Lung (tissue), 11 donors: ENCODE measurements at regions not wholly inside any gene's neighbourhood (a gene's known extent, or its start where the extent isn't known, plus 50 kb on each side); places are given as distances from the start of the nearest gene placed in this dataset.
"Not testable (repeated sequence)": the region's sequence is repeated elsewhere in the genome, so short reads cannot be mapped to it uniquely, and the experiment has no call there.

Experiments
- ATAC-seq: fragments of 200-7000 bp; cut with Tn5 transposase; one replicate; pipeline ENCODE4 v1.9.1; 2020; ENCODE audit warnings: moderate number of reproducible peaks; ENCODE audit not compliant: insufficient read depth, low FRiP score
- DNase-seq, 3 donors: peaks; one replicate each; pipeline ENCODE4 v3.0.0-alpha.2; 2013 to 2017
- H3K27ac ChIP-seq, 2 donors: one replicate each; pipeline ENCODE4 v1.5.1; 2013; ENCODE audit warnings: mild to moderate bottlenecking in 2 of 2, moderate library complexity in 2 of 2, control low read depth in 1 of 2, inconsistent platforms in 1 of 2, low read depth in 1 of 2, low read length in 1 of 2
- H3K27me3 ChIP-seq, 3 donors: one replicate each; pipeline ENCODE4 v1.5.1; 2013; ENCODE audit warnings: low read length in 2 of 3; ENCODE audit not compliant: control insufficient read depth in 3 of 3, insufficient read depth in 3 of 3
- H3K36me3 ChIP-seq, 4 donors: one replicate each; pipeline ENCODE4 v1.5.1; 2013; ENCODE audit warnings: low read length in 4 of 4, mild to moderate bottlenecking in 1 of 4, moderate library complexity in 1 of 4; ENCODE audit not compliant: control insufficient read depth in 4 of 4, insufficient read depth in 4 of 4
- H3K4me1 ChIP-seq, 5 donors: one replicate each; pipeline ENCODE4 v1.5.1; 2013; ENCODE audit warnings: low read length in 5 of 5, mild to moderate bottlenecking in 2 of 5, moderate library complexity in 1 of 5; ENCODE audit not compliant: control insufficient read depth in 5 of 5, insufficient read depth in 5 of 5
- H3K4me3 ChIP-seq: one replicate; pipeline ENCODE4 v1.5.1; 2013; ENCODE audit warnings: mild to moderate bottlenecking, control low read depth, moderate library complexity
- H3K9ac ChIP-seq, 2 donors: one replicate each; pipeline ENCODE4 v1.5.1; 2013; ENCODE audit warnings: low read length in 2 of 2, control low read depth in 1 of 2; ENCODE audit not compliant: insufficient read depth in 1 of 2
- H3K9me3 ChIP-seq, 4 donors: one replicate each; pipeline ENCODE4 v1.5.1; 2013; ENCODE audit warnings: low read length in 3 of 4, mild to moderate bottlenecking in 1 of 4, moderate library complexity in 1 of 4; ENCODE audit not compliant: control insufficient read depth in 4 of 4, insufficient read depth in 3 of 4
- CTCF ChIP-seq: IDR thresholded peaks from 2 replicates; pipeline ENCODE4 v1.5.1; 2012; ENCODE audit warnings: mild to moderate bottlenecking; ENCODE audit errors: control extremely low read depth, extremely low read depth
- WGBS, 2 donors: extraction: QIAGEN DNeasy Blood & Tissue Kit; methylation state at CpG; one replicate each; pipeline ENCODE4 v1.1.7; 2013; 5-methylcytosine and 5-hydroxymethylcytosine counted together
- donor health status: control.
- donor health status: control.
- donor health status: Bipolar disorder and iron deficiency.
- donor health status: healthy.
- donor health status: DM: yes; HTN: yes; CAD: no.

- ATAC-seq: no peak
- H3K4me1 ChIP-seq: no peaks in the 10 kb centered on the region
- 92 to 93% methylated on average over 3 of the region's 3 CpGs for WGBS, 2 donors
Observed at GRCh38 chr5:101720033-101720432, 576.1 kb downstream of the SLCO4C1 start.

GRCh38 chr5:101717721-101718120, 578.4 kb downstream of the SLCO4C1 start:
- no peaks in the 10 kb centered on the region for H3K36me3 ChIP-seq
- H3K9ac ChIP-seq: no peak overlapping the region
- DNase-seq (no peak), ATAC-seq (no peak)
- H3K4me3 ChIP-seq: no peak overlapping the region
- no peak for TF ChIP-seq CTCF
- no peaks in the 10 kb centered on the region for H3K4me1 ChIP-seq
- WGBS, 2 donors: 88 to 96% methylated on average over 1 of the region's 1 CpG
- no peaks in the 10 kb centered on the region for H3K27me3 ChIP-seq
- no peak overlapping the region for H3K27ac ChIP-seq
- no peaks in the 10 kb centered on the region for H3K9me3 ChIP-seq

More at GRCh38 chr5:101720033-101720432, 576.1 kb downstream of the SLCO4C1 start:
- H3K36me3 ChIP-seq: no peaks in the 10 kb centered on the region
- no peak overlapping the region for H3K9ac ChIP-seq
- H3K4me3 ChIP-seq: no peak overlapping the region
- no peaks in the 10 kb centered on the region for H3K9me3 ChIP-seq
- no peak for TF ChIP-seq CTCF
- no peak for DNase-seq
- no peaks in the 10 kb centered on the region for H3K27me3 ChIP-seq
- no peak overlapping the region for H3K27ac ChIP-seq

GRCh38 chr5:101716941-101717340, 579.1 kb downstream of the SLCO4C1 start:
- Histone ChIP-seq H3K36me3 (no peaks in the 10 kb centered on the region), H3K4me1 (no peaks in the 10 kb centered on the region), H3K27ac (no peak overlapping the region), H3K9ac (no peak overlapping the region), H3K9me3 (no peaks in the 10 kb centered on the region), H3K27me3 (no peaks in the 10 kb centered on the region), H3K4me3 (no peak overlapping the region)
- DNase-seq (no peak), ATAC-seq (no peak)
- no peak for TF ChIP-seq CTCF
- WGBS, 2 donors: 82 to 87% methylated on average over 1 of the region's 1 CpG

GRCh38 chr5:101715790-101716189, 580.3 kb downstream of the SLCO4C1 start:
- not testable (repeated sequence) for H3K27me3 ChIP-seq, H3K4me3 ChIP-seq, H3K4me1 ChIP-seq, H3K36me3 ChIP-seq, H3K9ac ChIP-seq, H3K27ac ChIP-seq, DNase-seq, H3K9me3 ChIP-seq, ATAC-seq
- WGBS, 2 donors: 59 to 77% methylated on average over 5 of the region's 5 CpGs
